GM18870 (cell line): ENCODE measurements at regions not wholly inside any gene's neighbourhood (a gene's known extent, or its start where the extent isn't known, plus 50 kb on each side); places are given as distances from the start of the nearest gene placed in this dataset.

Experiments
- ATAC-seq: cut with Tn5 transposase; IDR thresholded peaks from one replicate; pipeline ENCODE4 v1.9.1; 2021; ENCODE audit warnings: moderate library complexity; ENCODE audit not compliant: unreplicated experiment

GRCh38 chr11:127675581-127675980 lies 675.0 kb upstream of the KIRREL3 start:
- no peak for ATAC-seq

DNA sequence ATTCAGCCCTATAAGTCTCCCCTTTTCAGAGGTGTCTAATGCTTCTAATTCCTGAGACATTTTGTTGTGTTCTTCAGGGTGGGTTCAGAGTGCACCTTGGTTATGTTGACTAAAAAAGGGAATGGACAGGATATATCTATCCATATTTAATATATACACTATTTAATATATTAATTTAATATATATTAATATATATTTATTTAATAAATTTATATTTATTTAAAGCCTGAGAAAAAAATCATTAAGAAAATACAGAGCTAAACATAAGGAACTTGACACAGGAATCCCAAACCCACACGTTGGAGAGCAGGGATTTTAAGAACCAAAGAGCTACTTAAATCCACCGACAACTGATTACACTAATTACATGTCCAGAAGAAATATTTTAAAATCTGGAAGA lies 674.2 kb upstream of the KIRREL3 start:
- ATAC-seq = no peak

GRCh38 chr11:127670374-127671119 lies 670.0 kb upstream of the KIRREL3 start:
- no peak for ATAC-seq

- no peak for ATAC-seq
Observed at GRCh38 chr11:127656116-127656836, 655.7 kb upstream of the KIRREL3 start.

DNA sequence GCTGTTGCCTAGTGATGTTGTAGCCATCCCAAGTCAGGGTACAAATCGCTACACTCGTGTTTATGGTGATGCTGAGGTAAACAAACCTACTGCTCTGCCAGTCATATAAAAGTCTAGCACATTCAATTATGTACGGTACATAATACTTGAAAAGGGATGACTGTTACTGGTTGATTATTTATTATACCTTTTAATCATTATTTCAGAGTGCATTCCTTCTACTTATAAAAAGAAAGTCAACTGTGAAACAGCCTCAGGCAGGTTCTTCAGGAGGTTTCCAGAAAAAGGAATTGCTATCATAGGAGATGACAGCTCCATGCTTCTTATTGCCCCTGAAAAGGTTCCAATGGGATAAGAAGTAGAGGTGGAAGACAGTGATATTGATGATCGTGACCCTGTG lies 652.5 kb upstream of the KIRREL3 start:
- ATAC-seq = no peak

- peak; percentile 66 for ATAC-seq
Observed at GRCh38 chr11:127651888-127652221, 651.3 kb upstream of the KIRREL3 start.

GRCh38 chr11:127651175-127651887 lies 650.8 kb upstream of the KIRREL3 start:
- ATAC-seq = no peak

DNA sequence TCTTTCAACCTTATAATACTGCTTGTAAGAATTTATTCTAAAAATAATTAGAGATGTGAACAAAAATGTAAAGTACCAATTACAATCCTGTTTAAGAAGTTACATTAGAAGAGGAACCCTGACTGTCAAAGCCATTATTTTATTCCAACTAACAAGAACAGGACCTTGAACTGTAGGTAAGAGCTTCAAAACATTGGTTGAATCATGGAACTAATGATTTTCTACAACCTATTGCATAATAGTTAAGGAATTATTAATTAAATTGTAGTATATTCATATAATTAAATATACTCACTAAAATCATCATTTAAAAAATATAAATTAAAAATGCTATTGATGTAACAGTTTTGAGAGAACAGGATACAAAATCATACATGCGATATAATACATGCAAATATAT lies 649.4 kb upstream of the KIRREL3 start:
- no peak for ATAC-seq

DNA sequence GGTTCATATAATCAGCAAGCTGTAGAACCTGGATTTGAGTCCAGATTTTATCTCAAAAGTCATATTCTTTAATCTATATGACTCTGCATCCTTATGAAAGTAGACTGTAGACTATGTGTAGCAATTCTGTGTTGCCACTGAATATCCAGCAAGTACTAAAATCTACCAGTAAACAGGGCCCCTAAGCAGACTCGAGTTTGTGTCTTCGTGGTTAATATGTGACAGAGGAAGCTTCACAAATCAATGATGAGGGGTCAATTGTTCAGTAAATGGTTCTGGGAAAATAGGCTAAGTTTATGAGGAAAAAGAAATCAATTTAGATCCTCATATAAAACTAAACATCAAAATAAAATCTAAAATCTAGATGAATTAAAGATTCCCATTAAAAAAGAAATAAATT lies 648.5 kb upstream of the KIRREL3 start:
- ATAC-seq = no peak

DNA sequence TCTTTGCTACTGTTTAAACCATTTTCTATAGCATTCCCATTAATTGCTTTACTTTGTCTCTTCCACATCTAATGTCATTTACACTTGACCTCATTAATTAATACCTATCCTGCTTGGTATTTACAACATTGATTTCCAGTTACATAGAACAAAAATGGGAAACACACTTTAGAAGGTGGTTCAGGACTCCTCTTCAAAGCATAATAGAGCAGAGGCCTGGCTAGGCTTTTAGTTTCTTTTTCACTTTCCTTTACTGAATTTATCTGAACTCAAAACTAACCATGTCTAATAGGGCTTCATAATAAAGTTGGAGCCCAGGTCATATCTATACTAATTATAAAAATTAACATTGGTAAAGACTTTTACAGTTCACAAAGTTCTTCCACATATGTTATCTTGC lies 648.0 kb upstream of the KIRREL3 start:
- no peak for ATAC-seq

DNA sequence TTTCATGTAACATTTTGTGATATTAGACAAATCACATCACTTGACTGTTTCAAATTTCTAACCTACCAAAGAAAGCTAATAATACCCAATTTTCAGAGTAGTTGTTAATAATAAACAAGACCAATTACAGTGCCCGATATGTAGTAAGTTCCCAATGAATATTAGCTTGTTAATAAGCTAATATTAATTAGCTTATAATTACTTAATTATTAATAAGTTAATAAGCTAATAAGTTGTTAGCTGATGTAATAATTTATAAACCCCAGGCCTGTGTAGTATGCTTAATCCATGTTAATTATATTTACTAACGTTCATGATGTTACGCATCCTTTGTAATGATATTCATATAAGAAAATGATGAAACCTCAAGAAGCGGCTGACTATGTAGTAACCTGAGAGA lies 643.8 kb upstream of the KIRREL3 start:
- ATAC-seq = no peak

DNA sequence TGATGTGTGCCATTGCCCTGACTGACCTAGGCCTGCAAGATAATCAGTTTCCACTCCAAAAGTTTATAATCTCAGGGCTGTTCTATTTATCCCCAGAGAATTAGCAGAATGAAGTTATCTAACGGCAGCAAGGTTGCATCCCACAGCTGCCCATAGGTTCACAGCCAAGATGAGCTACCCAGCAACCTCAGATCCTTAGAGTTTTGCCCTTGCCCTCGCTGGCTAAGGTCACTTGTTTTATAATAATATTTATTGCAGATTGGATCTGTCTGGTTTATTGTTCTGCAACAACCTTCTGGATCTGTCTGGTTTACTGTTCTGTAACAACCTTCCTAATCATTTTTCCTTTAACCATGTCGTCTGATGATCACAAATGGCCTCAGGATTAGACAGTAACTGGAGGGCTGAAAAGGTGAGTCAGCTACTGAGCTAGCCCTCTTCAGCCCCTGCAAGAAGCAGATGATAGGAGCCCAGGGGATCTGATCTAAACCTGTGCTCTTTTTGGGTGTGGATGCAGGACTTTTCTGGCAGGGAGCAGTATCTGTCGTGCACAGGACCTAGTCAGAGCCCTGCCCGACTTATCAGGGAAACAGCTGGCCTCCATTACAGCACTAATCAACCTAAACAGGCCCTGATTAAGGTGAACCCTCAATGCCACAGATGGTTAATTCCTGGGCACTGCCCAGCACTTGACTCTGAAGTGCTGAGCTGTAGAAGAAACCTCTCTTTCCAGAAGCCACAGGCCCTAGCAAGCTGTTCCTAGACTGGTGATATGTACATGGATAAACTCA lies 642.9 kb upstream of the KIRREL3 start:
- no peak for ATAC-seq

GRCh38 chr11:127640561-127641451 lies 640.2 kb upstream of the KIRREL3 start:
- no peak for ATAC-seq

GRCh38 chr11:127639916-127640315 lies 639.3 kb upstream of the KIRREL3 start:
- no peak for ATAC-seq

DNA sequence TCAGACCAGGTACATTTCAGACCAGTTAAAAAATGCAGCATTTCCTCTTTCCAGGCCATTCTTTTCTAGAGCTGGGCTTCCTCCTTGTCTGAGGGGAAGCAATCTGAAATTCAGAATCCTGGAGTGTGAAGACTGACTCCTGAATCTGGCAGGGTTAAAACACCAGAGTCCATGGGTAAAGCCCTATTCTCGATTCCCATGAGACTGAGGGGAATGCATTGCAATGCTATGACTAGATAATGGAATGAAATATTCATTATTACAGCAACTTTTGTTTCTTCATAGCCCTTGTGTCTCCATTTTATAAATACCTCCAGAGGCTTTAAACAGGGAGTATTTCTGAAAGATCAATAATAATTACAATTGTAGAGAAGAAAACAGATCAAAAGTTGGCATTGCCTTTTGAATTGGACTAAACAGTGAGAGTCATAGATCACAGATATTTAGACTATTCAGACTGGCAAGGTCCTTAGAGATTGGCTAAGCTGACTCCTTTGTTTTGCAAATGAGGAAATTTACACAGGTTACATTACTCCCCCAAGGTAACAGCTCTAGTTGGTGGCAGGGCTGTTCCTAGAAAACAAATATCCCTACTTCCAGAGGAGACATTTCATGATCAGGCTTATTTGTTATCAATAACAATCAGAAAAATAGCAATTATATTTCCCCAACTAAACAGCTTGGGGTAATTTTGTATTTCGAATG lies 632.6 kb upstream of the KIRREL3 start:
- no peak for ATAC-seq

GRCh38 chr11:127632546-127632945 lies 632.0 kb upstream of the KIRREL3 start:
- ATAC-seq = no peak

DNA sequence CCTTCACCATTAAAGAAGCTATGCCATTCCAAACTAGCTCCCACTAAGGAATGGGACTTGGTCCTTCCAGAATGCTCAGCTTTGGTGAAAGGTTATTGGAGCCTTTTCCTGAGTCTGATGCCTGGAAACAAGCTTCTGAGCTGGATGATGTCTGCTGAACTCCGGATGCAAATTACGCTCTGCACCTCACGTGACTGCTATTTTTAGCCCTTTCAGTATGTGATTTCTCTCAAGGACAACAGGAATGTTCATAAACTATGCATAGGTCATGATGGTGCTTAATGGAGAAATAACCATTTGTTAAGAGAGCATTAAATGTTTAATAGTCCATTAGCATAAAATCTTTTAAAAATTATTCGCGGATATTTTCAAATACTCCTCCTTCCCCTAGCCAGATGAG lies 631.4 kb upstream of the KIRREL3 start:
- ATAC-seq = no peak

DNA sequence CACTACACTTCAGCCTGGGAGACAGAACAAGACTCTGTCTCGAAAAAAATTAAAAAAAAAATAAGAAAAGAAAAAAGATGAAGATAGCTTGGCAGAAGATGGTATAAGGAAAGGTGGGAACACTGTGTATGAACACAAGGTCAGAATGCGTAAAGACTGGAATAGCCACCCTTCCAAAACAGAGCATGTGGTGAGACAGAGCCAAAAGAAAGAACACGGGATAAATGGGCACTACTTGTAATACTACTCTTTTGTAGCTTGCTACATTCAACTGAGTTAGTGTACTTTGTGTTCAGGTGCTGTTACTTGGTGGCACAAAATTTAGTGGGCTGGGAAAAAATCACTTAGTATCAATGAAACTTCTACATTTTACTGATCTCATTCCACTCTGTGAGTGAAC lies 628.6 kb upstream of the KIRREL3 start:
- ATAC-seq = no peak

- ATAC-seq = no peak
Observed at GRCh38 chr11:127628458-127628785, 627.9 kb upstream of the KIRREL3 start.
